IPS DF 4.7 (cell line): ENCODE measurements at regions not wholly inside any gene's neighbourhood (a gene's known extent, or its start where the extent isn't known, plus 50 kb on each side); places are given as distances from the start of the nearest gene placed in this dataset.
A peak's percentile ranks its signal among the peaks of the same experiment; 100 is the strongest.
"Not testable (repeated sequence)": the region's sequence is repeated elsewhere in the genome, so short reads cannot be mapped to it uniquely, and the experiment has no call there.

Source experiments
- DNase-seq: peaks from one replicate; pipeline ENCODE4 v3.0.0-alpha.2; 2013; ENCODE audit warnings: low spot score; ENCODE audit errors: extremely low read depth

GRCh38 chr4:23412701-23413100 lies 477.1 kb downstream of the PPARGC1A start:
- no peak for DNase-seq

DNA sequence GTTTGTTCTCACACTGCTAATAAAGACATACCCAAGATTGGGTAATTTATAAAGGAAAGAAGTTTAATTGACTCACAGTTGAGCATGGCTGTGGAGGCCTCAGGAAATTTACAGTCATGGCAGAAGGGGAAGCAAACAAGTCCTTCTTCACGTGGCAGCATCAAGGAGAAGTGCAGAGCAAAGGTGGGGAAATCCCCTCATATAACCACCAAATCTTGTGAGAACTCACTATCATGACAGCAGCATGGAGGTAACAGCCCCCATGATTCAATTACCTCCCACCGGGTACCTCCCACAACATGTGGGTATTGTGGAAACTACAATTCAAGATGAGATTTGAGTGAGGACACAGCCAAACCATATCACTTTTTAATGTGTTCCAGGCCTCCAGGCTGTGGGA lies 480.9 kb downstream of the PPARGC1A start:
- not testable (repeated sequence) for DNase-seq

DNA sequence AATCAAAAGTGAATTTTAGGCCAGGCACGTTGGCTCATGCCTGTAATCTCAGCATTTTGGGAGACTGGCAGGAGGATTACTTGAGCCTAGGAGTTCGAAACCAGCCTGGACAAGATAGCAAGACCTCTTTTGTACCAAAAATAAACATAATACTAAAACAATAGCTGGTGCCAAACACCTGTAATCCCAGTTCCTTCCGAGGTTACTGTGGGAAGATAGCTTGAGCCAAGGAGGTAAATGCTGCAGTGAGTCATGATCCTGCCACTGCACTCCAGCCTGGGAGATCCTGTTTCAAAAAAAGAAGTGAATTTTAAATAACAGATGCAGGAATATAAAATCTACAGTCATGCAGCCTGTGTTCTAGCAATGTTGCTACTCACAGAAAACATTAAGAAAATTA lies 488.3 kb downstream of the PPARGC1A start:
- no peak for DNase-seq

DNA sequence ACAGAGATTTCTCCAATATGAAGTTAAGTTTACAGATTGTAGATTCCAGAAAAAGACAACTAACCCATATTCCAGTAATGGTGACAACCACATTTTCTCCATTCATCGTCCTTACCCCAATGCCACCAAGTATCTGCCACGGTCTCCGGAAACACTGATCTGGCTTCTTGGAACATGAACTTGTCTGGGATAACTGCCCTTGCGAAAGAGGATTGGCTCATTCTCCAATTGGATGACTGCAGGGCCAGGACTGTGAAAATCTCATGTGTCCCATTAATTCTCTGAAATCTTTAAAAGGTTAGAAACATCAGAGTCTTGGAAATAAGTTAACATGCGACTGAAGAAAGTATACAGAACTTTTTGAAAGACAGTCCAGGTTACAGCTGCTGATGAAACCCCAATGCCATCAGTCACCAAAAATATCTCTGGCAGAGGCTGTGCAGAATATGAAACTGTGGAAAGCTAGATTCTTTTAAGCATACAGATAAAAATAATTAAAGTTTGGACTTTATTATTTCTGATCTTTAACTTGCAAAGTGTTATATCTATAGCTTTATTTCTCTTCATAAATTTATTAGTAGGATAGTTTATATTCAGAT lies 496.9 kb downstream of the PPARGC1A start:
- no peak for DNase-seq

DNA sequence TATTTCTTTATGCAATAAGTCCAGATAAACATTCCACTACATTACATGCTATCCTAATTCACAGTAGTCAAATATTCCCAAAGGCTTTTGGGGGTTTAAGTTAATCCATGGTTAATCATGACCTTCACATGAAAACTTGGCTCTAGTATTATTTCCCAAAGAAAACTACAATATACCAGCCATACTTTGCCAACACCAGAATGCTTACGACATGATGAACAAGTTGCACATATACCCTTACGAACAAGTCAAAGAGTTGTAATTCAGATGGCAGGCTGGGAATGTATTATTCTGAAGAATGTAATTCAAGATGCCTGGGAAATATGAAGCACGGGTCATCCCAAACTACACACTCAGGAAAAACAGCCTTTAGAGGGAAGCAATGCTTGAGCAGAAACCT lies 499.6 kb downstream of the PPARGC1A start:
- no peak for DNase-seq

GRCh38 chr4:23388699-23389395 lies 501.0 kb downstream of the PPARGC1A start:
- DNase-seq = no peak

GRCh38 chr4:23388255-23388654 lies 501.6 kb downstream of the PPARGC1A start:
- no peak for DNase-seq

- DNase-seq = no peak
These were observed 505.1 kb downstream of the PPARGC1A start for GRCh38 chr4:23384741-23385140.

DNA sequence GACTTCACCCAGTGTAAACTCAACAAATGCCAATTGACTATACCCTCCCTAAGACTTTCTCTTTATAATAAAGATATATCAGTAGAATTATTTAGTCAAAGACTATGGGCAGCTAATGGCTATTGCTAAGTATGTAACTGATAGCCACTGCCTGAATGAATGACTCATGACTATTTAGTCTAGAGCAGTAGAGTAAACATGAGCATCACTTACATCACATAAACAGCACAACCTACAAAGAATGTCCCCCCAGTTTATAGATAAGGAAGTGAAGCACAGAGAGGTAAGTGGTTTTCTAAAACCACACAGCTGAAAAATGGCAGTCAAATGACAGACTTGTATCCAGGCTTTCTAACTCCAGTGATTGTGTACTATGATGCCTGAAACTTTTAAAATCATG lies 507.0 kb downstream of the PPARGC1A start:
- DNase-seq = no peak

- no peak for DNase-seq
These were observed 515.6 kb downstream of the PPARGC1A start for GRCh38 chr4:23374259-23374658.

GRCh38 chr4:23373261-23373660 lies 516.6 kb downstream of the PPARGC1A start:
- DNase-seq = no peak

DNA sequence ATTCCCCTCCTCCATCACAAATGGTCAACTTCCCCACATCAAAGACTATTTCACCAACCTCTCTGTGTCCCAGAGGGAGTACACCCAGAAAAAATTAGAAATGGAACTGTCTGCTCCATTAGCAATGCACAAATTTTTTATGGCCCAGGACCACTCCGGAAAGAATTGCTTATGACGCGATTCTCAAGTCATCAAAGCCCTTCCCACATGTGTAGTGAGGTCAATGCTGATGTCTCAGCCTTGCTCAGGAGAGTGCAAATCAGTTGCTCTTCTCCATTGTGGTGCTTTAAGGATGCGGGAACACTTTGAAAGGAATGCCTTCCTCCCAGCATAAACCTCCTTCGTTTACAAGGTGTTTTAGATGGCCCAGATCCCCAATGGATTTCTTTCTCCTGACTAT lies 518.3 kb downstream of the PPARGC1A start:
- no peak for DNase-seq

GRCh38 chr4:23369331-23369730 lies 520.5 kb downstream of the PPARGC1A start:
- no peak for DNase-seq

GRCh38 chr4:23368081-23368697 lies 521.7 kb downstream of the PPARGC1A start:
- peak; percentile 62 for DNase-seq

DNA sequence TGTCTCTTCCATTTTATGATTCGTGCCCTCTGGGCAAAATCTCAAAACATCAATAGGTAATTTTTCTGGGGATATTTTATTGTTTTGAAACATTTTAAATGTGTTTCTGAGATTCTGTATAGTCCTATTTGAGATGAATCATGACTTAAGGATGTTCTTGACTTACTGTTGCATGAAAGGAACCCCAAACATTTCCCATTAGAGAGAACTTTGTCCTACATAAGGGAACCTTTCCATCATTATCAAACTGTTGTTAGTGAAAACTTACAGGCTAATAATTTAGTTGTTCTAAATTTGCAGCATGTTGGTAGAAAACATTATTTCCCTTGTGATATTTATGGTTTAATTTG lies 523.3 kb downstream of the PPARGC1A start:
- DNase-seq = no peak

- no peak for DNase-seq
These were observed 523.8 kb downstream of the PPARGC1A start for GRCh38 chr4:23365871-23366556.

DNA sequence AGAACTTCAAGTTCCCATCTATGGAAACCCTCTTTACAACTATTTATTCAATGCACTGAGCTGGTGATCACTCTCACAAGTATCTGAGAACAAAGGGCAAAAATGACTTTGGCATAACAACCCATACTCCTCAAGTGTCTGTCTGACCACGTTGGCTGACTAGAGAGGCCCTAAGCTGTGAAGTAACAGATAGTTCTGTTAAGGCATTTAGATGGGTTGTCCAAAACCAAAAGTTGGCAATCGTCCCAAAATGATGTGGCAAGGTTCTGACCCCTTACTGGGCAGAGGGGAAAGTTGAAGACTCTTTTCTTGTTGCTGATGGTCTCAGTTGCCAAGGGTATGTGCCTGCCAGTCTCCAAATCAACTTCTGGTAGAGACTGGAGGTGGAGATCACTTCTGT lies 524.8 kb downstream of the PPARGC1A start:
- DNase-seq = no peak

DNA sequence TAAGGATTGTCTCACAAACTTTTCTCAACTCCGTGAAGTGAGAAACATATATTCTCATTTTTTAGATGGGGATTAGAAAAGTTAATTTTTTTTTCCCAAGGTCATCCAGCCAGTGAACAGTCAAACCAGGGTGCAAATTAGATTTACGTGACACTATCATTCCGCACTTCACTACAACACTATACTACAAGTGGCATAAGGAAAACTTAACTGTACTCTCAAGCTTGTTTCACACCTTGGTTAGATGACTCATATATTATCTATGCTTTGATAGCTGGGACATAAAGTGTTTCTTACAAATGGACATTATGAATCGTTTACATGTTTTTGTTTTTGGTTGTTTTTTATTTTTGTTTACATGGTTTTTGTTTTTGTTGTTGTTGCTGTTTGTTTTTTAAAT lies 525.7 kb downstream of the PPARGC1A start:
- no peak for DNase-seq

DNA sequence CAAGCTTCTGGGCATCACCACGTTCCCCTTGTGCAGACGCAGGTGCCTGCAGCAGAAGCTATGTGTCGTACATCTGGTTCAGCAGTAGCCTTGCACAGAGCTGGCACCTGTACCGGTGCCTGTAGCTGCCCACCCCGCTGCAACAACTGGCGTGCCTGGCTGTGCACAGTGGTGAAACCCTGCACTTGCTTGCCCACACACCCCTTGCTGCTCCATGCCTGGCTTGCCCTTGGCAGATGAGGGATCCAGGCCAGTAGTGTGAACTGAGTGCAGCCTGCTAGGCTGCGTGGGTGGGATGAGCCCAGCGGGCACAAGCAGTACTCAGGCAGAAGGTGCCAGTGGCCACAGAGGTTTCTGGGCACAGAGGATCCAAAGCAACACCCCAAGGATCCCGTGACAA lies 528.4 kb downstream of the PPARGC1A start:
- no peak for DNase-seq

DNA sequence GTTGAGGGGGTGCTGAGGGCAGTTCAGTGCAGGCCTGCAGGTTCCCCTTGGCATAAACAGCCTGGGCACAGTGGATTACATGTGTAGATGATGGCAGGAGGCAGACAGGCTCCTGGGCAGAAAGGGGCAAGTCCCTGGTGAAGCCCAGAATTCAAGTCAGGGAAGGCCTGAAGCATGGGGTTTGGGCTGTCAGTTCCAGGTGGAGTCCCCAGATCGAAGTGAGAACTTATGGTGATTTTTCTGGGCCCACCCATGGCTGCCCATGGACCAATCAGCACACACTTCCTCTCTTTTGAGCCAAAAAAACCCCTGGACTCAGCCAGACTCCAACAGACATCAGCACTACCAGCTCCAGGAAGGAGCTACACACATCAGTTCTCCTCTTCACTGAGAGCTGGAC lies 529.1 kb downstream of the PPARGC1A start:
- DNase-seq = no peak

- DNase-seq = no peak
These were observed 534.6 kb downstream of the PPARGC1A start for GRCh38 chr4:23355258-23355657.

- DNase-seq = no peak
These were observed 536.6 kb downstream of the PPARGC1A start for GRCh38 chr4:23353200-23353599.
